Peyer's patch (tissue), 4 donors: ENCODE measurements at regions not wholly inside any gene's neighbourhood (a gene's known extent, or its start where the extent isn't known, plus 50 kb on each side); places are given as distances from the start of the nearest gene placed in this dataset.
"Not testable (repeated sequence)": the region's sequence is repeated elsewhere in the genome, so short reads cannot be mapped to it uniquely, and the experiment has no call there.

Experiments used
- DNase-seq, 3 donors: peaks; one replicate each; pipeline ENCODE4 v3.0.0-alpha.2; 2017 to 2019
- H3K27ac ChIP-seq, 4 donors: fragments of 200-600 bp; sonication (generic); one replicate each; pipeline ENCODE4 v1.5.1; 2016 to 2019
- H3K27me3 ChIP-seq, 2 donors: fragments of 200-600 bp; sonication (generic); one replicate each; pipeline ENCODE4 v1.5.1; 2019
- H3K36me3 ChIP-seq, 3 donors: fragments of 200-600 bp; sonication (generic); one replicate each; pipeline ENCODE4 v1.5.1; 2016 to 2019
- H3K4me1 ChIP-seq, 4 donors: fragments of 200-600 bp; sonication (generic); one replicate each; pipeline ENCODE4 v1.5.1; 2016 to 2019
- H3K4me3 ChIP-seq, 4 donors: fragments of 200-600 bp; sonication (generic); 1 replicate in 3 of 4; 2 replicates in 1 of 4; pipeline ENCODE4 v1.5.1; 2016 to 2019; ENCODE audit warnings: mild to moderate bottlenecking in 1 of 4
- H3K9me3 ChIP-seq, 4 donors: fragments of 200-600 bp; sonication (generic); one replicate each; pipeline ENCODE4 v1.5.1; 2016 to 2019; ENCODE audit warnings: mild to moderate bottlenecking in 1 of 4
- POLR2A ChIP-seq, 2 donors: fragments of 450-650 bp; IDR thresholded peaks; one replicate each; pipeline ENCODE4 v1.5.1; 2017; ENCODE audit warnings: antibody characterized with exemption in 2 of 2, mild to moderate bottlenecking in 2 of 2, moderate library complexity in 2 of 2
- TF ChIP-seq, protein P1 (sequence below), 6 experiments: fragments of 450-650 bp in 4 of 6; fragments of 200-600 bp in 2 of 6; sonication (generic) in 1 of 6; IDR thresholded peaks; one replicate each; pipeline ENCODE4 v1.5.1; 2017 to 2019; ENCODE audit warnings: antibody characterized with exemption in 6 of 6, mild to moderate bottlenecking in 3 of 6, moderate library complexity in 1 of 6

DNA sequence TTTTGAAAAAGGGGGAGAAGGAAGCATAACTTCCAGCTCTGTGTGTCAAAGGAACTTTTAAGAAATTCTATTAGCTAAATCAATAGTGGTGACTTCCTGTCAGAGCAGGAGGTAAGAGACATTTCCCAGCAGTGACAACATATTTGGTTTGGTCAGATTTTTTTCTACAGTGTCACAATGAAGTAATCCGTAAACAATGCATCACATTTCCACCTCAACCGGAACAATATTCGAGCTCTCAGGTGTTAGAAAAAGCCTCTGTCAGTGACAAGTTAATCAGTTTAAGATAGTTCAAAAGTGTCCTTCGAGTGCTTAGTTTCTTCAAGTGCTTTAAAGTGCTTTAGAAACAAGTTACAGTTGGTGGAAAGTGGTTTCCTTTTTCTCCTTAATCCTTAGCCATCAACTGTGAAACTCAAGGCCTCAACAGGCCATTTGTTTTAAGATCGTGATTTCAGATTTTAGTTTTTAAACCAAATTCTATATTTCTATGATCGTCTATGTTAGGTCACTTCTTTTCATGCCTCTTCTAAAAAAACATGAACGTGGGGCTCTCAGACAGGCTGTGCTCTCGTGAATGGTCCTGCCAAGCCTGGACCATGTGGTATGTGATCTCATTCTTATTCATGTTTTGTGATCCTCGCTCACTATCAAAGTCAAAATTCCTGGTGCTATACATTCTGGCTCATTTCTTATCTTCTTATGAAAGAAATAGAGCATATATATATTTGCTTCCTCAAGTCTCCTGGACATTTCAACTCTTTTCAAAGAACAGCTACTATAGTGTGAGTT, 181.9 kb upstream of the HMHB1 start:
- H3K4me3 ChIP-seq, result no peak overlapping the region
- no peak for DNase-seq
- TF ChIP-seq, protein P1, sequence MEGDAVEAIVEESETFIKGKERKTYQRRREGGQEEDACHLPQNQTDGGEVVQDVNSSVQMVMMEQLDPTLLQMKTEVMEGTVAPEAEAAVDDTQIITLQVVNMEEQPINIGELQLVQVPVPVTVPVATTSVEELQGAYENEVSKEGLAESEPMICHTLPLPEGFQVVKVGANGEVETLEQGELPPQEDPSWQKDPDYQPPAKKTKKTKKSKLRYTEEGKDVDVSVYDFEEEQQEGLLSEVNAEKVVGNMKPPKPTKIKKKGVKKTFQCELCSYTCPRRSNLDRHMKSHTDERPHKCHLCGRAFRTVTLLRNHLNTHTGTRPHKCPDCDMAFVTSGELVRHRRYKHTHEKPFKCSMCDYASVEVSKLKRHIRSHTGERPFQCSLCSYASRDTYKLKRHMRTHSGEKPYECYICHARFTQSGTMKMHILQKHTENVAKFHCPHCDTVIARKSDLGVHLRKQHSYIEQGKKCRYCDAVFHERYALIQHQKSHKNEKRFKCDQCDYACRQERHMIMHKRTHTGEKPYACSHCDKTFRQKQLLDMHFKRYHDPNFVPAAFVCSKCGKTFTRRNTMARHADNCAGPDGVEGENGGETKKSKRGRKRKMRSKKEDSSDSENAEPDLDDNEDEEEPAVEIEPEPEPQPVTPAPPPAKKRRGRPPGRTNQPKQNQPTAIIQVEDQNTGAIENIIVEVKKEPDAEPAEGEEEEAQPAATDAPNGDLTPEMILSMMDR (IDR thresholded peaks at IDR 0.05), result no peak
- no peak for TF ChIP-seq POLR2A (IDR thresholded peaks at IDR 0.05)
- no peak overlapping the region for H3K27ac ChIP-seq
- no peaks in the 10 kb centered on the region for H3K27me3 ChIP-seq
- H3K9me3 ChIP-seq, result no peaks in the 10 kb centered on the region
- H3K4me1 ChIP-seq, result no peaks in the 10 kb centered on the region
- H3K36me3 ChIP-seq, result no peaks in the 10 kb centered on the region

DNA sequence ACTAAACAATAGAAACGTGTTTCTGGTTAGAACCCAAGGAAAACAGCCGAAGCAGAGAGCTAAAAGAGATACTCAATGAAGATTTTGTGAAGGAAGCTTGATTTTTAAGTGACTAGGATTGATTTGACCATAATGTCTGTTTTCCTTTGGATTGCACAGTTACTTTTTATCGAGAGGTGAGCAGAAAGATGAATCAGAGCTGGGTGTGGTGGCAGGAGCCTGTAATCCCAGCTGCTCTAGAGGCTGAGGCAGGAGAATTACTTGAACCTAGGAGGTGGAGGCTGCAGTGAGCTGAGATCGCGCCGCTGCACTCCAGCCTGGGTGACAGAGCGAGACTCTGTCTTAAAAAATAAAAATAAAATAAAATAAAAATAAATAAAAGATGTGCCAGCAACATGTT, 186.9 kb upstream of the HMHB1 start:
- H3K4me3 ChIP-seq, H3K27me3 ChIP-seq, H3K36me3 ChIP-seq, H3K27ac ChIP-seq, H3K9me3 ChIP-seq, H3K4me1 ChIP-seq, DNase-seq: not testable (repeated sequence)

DNA sequence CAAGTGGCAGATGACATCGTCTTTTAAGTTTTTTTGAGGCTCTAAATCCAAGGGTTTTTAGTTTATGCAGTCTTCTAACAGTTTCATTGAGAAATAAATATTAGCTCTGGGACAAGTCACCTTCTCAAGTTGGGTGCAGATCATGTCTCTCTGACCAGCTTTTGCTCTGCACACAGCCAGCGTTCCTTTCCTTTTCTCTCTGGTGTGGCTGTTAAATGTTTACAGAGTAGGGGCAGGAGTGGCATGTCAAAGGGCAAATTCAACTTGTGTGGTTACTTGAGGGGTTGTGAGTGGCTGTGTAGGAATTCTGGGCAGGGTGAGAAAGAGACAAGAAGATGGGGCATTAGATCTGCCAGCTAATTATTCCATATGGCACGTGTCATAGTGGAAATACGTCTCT, 187.5 kb upstream of the HMHB1 start:
- Histone ChIP-seq H3K4me3 (no peak overlapping the region), H3K36me3 (no peaks in the 10 kb centered on the region), H3K27ac (no peak overlapping the region), H3K4me1 (no peaks in the 10 kb centered on the region), H3K9me3 (no peaks in the 10 kb centered on the region), H3K27me3 (no peaks in the 10 kb centered on the region)
- no peak for TF ChIP-seq POLR2A (IDR thresholded peaks at IDR 0.05)
- TF ChIP-seq, protein P1 (IDR thresholded peaks at IDR 0.05), result no peak
- no peak for DNase-seq

DNA sequence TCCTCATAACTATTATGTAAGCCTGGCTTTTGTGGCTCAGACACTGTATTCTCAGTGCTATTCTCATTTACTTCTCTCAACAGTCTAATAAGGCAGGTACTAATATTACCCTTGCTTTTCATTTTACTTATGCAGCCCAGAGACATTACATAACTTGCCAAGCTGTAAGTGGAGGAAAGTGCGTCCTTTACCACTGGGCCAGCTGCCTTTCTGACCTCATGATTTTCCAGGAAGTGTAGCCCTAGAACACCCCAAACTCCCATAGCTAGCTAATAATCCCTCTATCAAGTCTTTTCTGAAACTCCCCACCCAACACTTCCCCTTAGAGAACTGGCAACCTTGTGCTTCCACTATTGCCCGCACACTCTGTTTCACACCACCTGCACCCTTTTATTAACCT, 192.9 kb upstream of the HMHB1 start:
- Histone ChIP-seq H3K27me3 (no peaks in the 10 kb centered on the region), H3K4me1 (no peaks in the 10 kb centered on the region), H3K27ac (no peak overlapping the region), H3K4me3 (no peak overlapping the region), H3K9me3 (no peaks in the 10 kb centered on the region), H3K36me3 (no peaks in the 10 kb centered on the region)
- TF ChIP-seq, protein P1 (IDR thresholded peaks at IDR 0.05), result no peak
- TF ChIP-seq POLR2A (IDR thresholded peaks at IDR 0.05), result no peak
- no peak for DNase-seq

DNA sequence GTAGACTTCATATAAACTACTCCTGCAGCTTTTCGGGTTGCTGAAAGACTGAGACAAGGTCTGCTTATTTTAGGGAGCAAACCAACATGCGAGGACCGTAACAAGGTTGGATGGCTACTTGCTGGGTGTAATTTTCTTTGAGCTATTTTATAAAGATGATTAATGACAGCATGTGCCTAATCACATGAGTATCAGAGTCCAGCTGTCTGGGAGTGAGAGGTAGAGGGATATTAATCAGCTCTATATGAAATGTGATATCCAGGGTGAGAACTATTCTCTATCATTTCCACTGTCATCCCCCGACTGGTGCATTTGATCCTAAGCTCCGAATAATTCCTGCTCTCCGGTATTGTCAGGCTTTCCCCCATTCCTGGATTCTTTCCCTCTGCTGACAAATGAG, 193.8 kb upstream of the HMHB1 start:
- no peak for TF ChIP-seq POLR2A (IDR thresholded peaks at IDR 0.05)
- no peak overlapping the region for H3K4me3 ChIP-seq
- no peaks in the 10 kb centered on the region for H3K27me3 ChIP-seq
- DNase-seq, result no peak
- H3K36me3 ChIP-seq, result no peaks in the 10 kb centered on the region
- no peaks in the 10 kb centered on the region for H3K4me1 ChIP-seq
- H3K27ac ChIP-seq, result no peak overlapping the region
- H3K9me3 ChIP-seq, result no peaks in the 10 kb centered on the region

DNA sequence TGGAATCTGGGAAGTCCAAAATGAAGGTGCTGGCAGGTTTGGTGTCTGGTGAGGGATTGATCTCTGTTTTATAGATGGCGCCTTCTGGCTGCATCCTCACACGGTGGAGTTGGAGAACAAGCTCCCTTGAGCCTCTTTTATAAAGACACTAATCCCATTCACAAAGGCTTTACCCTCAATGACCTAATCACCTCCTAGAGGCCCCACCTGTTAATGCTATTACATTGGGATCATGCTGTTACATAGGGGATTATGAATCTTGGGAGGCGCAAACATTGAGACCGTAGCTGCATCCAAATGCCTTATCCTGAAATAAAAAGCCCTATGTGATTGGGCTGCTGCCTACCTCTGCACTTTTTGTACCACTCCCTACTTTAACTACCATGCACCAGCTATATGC, 197.1 kb upstream of the HMHB1 start:
- Histone ChIP-seq H3K4me3 (no peak overlapping the region), H3K4me1 (no peaks in the 10 kb centered on the region), H3K9me3 (no peaks in the 10 kb centered on the region), H3K27ac (no peak overlapping the region), H3K27me3 (no peaks in the 10 kb centered on the region), H3K36me3 (no peaks in the 10 kb centered on the region)
- TF ChIP-seq, protein P1 (IDR thresholded peaks at IDR 0.05), result no peak
- no peak for TF ChIP-seq POLR2A (IDR thresholded peaks at IDR 0.05)
- no peak for DNase-seq

DNA sequence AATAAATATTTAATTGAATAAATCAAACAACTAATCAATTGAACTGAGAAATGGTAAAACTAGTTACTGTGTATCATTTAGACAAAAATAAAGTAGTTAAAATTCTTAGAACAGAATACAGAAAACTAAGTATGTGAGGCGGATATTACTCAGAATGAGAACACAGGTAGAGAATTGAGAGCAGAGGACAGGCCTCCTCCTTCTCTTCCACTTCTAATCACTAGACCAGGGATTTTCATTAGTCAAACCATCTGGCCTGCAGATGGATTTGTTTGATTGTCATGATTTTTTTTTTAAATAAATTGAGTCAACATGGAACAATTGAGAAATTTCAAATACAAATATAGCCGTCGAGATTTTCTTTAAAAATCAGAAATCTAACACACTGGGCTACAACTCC, 198.6 kb upstream of the HMHB1 start:
- Histone ChIP-seq H3K27me3 (no peaks in the 10 kb centered on the region), H3K4me3 (no peak overlapping the region), H3K9me3 (no peaks in the 10 kb centered on the region), H3K27ac (no peak overlapping the region), H3K36me3 (no peaks in the 10 kb centered on the region), H3K4me1 (no peaks in the 10 kb centered on the region)
- no peak for DNase-seq
- TF ChIP-seq, protein P1 (IDR thresholded peaks at IDR 0.05), result no peak
- TF ChIP-seq POLR2A (IDR thresholded peaks at IDR 0.05), result no peak
